RPMI7951 (cell line): ENCODE measurements at regions not wholly inside any gene's neighbourhood (a gene's known extent, or its start where the extent isn't known, plus 50 kb on each side); places are given as distances from the start of the nearest gene placed in this dataset.
"Not testable (repeated sequence)": the region's sequence is repeated elsewhere in the genome, so short reads cannot be mapped to it uniquely, and the experiment has no call there.

Source experiments
- DNase-seq: peaks from one replicate; pipeline ENCODE4 v3.0.0-alpha.2; 2012; ENCODE audit warnings: low read depth

- DNase-seq, result no peak
Observed at GRCh38 chr16:47907109-47907508, 248.7 kb downstream of the ABCC12 start.

- DNase-seq, result peak; percentile 97
Observed at GRCh38 chr16:47905771-47906170, 250.0 kb downstream of the ABCC12 start.

DNA sequence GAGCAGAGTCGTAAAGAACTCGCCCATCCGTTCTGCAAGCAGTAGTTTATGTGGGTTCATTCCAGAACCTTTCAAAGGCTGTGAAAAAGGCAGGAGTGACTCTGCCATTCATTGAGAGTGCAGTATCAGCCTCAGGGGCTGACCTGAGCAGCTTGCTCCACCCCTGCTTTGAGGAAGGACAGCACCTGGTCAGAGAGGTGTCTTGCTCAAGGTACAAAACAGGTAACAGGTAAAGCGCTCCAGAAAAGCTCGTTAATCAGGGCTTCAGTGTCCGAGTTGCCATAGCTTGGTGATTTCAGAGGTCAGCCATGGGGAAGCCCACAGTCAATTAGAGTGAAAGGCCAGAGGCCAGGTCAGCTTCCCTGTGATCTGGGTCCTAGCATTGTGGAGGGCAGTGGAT is 251.1 kb downstream of the ABCC12 start:
- DNase-seq, result no peak

- DNase-seq, result no peak
Observed at GRCh38 chr16:47903470-47903869, 252.3 kb downstream of the ABCC12 start.

DNA sequence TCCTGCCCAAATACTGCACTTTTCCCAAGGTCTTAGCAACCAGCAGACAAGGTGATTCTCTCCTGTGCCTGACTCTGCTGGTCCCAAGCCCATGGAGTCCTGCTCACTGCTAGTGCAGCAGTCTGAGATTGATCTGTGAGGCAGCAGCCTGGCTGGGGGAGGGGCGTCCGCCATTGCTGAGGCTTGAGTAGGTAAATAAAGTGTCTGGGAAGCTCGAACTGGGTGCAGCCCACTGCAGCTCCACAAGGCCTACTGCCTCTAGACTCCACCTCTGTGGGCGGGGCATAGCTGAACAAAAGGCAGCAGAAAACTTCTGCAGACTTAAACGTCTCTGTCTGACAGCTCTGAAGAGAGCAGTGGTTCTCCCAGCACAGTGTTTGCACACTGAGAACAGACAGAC is 258.7 kb downstream of the ABCC12 start:
- DNase-seq, result not testable (repeated sequence)

DNA sequence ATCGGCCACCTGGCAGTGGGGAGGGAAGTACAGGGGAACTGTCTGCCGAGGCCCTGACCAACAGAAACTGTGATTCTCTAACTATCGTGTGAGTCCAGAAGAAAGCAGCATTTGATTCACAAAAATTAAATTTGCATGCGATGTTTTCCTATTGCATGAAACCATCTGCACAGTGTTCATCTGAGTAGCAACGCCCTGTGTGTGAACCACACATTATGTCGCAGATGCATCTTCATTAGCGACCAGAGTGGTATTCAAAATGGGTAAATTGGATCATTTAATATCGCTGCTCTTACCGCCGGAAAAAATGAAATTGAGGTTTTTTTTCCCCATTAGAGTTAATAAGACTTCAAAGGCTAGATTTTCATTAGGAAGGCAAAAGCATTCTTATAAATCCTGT is 260.6 kb downstream of the ABCC12 start:
- no peak for DNase-seq

DNA sequence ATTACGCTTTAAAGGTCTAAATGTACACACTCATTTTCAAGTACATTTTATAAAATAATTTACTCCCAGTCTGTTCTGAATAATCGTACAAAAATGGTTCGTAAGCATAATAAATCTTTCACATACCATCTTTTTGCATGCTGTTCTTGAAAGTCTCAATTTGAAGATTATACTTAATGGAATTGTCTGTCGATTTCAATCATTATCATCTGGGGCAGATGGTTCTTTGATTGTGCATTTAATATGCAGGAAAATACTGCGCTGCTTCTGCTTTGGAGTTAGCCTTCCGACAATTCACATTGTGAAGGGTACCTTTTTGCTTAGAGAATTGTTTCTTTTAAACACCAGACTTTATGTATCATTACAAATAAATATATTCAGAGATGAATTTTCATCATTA is 262.8 kb downstream of the ABCC12 start:
- no peak for DNase-seq

DNA sequence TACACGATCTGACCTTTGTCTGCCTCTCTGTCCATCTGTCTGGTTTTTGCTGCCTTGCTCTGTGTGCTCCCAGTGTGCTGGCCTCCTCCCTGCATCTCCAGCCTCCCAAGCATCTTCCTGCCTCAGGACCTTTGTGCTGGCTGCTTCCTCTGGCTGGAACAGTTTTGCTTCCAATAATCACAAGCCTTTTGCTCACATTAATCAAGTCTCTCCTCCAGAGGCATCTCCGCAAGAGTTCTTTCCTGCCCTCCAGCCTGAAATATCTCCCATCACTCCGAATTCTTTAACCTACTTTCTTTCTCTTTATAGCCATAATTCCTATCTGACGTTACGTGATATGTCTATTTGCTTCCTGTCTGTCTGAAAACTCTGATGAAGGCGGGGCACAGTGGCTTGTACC is 267.1 kb downstream of the ABCC12 start:
- no peak for DNase-seq

DNA sequence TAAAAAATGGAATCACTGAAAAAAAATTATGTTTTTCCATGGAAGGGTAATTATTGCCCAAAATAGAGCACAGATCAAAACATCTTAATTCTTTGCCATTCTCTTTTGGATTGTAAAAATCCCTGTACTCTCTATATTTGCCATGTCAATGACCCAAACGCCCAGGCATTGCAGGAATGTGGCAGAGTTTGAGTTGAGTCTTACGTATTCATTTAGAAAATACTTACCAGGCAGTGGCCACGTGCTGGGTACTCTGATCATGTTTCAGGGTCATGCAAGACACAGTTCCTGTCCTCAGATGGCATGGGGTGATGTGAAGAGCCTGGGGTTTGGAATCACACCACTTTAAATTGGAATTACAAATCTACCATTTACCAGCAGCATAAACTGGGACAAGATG is 267.7 kb downstream of the ABCC12 start:
- peak; percentile 93 for DNase-seq

GRCh38 chr16:47887496-47887895 is 268.3 kb downstream of the ABCC12 start:
- DNase-seq, result peak; percentile 93

- peak; percentile 99 for DNase-seq
Observed at GRCh38 chr16:47886631-47887415, 269.0 kb downstream of the ABCC12 start.

DNA sequence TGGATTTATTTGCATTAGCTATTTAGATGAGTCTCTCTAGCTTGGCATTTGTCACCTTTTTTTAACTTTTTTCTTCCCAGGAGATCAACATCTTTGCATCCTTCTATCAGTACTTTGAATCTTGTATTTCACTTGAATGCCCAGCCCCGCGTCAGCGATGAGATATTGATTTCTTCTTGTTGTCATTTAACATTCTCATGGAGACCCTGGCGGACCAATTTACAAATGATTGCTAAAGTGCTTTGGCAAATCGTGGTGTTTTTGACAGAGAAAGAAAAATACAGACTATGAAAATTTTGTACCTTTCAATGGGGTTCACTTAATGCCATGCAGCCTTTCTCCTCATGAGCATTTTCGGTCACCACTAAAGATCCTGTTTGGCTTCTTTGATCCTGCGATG is 269.7 kb downstream of the ABCC12 start:
- no peak for DNase-seq

GRCh38 chr16:47885489-47885888 is 270.3 kb downstream of the ABCC12 start:
- DNase-seq, result no peak

- peak; percentile 40 for DNase-seq
Observed at GRCh38 chr16:47884116-47884725, 271.6 kb downstream of the ABCC12 start.

- no peak for DNase-seq
Observed at GRCh38 chr16:47881574-47881973, 274.2 kb downstream of the ABCC12 start.

DNA sequence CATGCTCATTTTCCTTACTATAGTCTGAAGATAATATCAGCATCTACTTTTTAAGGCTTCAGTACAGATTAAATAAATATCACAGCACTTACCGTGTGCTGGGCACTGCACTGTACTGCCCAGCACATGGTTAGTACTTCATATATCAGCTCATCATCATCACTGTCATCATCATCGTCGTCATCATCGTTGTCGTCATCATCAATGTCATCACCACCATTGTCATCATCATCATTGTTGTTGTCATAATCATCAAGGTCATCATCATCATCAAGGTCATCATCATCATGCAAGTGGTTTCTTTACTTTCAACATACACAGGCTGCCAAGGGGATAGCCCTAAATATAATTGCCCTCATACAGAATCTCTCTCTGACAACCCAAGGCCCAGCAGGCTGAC is 275.1 kb downstream of the ABCC12 start:
- DNase-seq, result no peak

DNA sequence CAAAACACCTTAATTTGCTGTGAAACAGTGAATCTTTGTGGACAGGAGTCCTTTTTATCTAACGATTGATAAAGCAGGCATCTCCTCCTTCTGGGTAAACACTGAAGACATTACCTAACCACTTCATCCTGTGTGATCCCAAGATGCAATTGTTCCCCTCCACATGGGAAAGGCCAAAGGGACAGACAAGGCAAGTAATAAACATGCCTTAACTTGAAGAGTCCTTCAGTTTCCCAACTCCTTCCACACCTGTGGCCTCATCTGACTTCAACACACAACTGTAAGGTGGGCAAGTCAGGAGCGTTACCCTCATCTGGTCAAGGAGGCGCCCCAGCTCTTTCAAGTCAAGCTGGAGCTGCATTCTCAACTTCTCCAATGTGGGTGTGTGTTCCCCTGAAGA is 278.6 kb downstream of the ABCC12 start:
- no peak for DNase-seq

DNA sequence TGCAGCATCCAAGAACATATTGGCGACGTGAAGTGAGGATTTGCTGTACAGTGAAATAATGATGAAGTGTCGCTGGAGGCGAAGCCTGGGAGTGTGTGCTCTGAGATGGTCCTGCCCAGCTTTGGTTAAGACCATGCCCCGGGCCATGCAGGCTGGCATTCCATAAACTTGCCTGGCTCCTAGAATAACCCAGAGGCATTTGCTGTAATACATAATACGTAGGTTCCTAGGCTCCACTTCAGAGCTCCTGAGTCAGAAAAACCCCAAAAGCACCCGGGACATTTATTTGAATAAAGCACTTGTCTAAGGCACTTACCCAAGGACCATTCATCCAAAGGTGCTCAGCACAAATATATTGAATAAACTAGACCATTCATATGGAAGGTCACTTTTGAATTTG is 279.3 kb downstream of the ABCC12 start:
- peak; percentile 78 for DNase-seq

GRCh38 chr16:47873434-47873833 is 282.4 kb downstream of the ABCC12 start:
- no peak for DNase-seq

GRCh38 chr16:47872225-47872624 is 283.6 kb downstream of the ABCC12 start:
- DNase-seq, result peak; percentile 85

GRCh38 chr16:47866423-47866822 is 289.4 kb downstream of the ABCC12 start:
- DNase-seq, result peak; percentile 83

DNA sequence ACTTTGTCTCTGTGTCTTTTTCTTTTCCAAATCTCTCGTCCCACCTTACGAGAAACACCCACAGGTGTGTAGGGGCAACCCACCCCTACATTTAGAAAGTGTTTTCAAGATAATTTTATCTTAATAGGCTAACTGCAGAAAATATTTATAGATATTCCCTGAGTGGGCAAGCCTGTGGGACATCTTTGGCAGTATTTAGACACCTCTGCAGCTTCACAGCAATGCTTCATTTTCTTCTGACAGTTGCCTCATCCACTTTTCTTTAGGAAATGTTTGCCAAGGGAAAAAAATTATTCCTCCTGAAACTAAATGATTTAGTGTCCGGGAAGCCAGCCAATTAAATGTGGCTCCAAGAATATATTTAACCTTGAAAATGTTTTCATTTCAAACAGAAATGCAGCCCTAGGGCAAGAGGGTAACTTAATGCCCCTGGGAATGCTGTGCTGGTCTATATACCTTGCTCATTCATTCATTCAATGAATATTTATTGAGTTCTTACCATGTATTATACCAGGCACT is 290.4 kb downstream of the ABCC12 start:
- DNase-seq, result peak; percentile 50

GRCh38 chr16:47864262-47864661 is 291.5 kb downstream of the ABCC12 start:
- not testable (repeated sequence) for DNase-seq
